HG03025 (cell line): ENCODE measurements at regions not wholly inside any gene's neighbourhood (a gene's known extent, or its start where the extent isn't known, plus 50 kb on each side); places are given as distances from the start of the nearest gene placed in this dataset.

Source experiments
- ATAC-seq: cut with Tn5 transposase; IDR thresholded peaks from one replicate; pipeline ENCODE4 v1.9.1; 2021; ENCODE audit warnings: mild to moderate bottlenecking, moderate library complexity; ENCODE audit not compliant: unreplicated experiment, low FRiP score

- ATAC-seq: no peak
Measured at GRCh38 chr13:22506096-22506691, 674.6 kb upstream of the SGCG start.

- no peak for ATAC-seq
Measured at GRCh38 chr13:22517544-22517943, 663.2 kb upstream of the SGCG start.

GRCh38 chr13:22536851-22537250, 643.9 kb upstream of the SGCG start:
- ATAC-seq: no peak

DNA sequence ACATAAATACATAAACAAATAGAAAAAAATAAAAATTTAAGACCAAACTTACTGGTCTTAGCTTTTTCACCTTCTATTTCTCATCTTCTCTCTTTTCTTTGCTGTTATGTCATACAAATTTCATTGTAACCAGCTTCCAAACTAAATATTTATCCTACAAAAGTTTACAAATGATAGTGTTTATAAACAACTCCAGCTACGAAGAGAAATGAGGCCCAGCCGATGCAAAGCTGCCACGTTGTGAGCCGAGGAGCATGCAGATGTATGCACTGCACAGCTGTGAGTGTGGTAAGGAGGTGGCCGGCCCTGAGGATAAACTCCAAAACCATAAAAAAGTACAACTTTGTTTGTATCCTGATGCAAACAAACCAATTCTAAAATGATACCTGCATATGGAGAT, 642.4 kb upstream of the SGCG start:
- ATAC-seq: no peak

- no peak for ATAC-seq
Measured at GRCh38 chr13:22549126-22549525, 631.7 kb upstream of the SGCG start.

DNA sequence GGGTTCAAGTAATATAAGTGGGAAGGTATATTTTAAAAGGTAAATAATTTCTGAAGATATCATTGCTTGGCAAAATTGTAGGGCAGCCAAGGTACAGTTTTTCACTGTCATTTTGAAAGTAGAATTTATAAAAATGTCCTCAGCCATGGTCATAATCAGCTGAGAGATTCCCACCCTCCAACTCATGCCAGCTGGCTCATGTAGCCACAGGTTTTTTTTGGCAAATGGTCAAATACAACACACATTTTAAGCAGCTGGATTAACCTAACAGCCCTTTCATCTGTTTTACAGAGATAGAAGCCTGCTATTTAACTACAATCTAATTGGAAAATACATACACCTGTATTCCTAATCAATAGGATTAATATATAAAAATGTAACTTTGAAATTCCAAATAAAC, 619.2 kb upstream of the SGCG start:
- ATAC-seq: no peak

DNA sequence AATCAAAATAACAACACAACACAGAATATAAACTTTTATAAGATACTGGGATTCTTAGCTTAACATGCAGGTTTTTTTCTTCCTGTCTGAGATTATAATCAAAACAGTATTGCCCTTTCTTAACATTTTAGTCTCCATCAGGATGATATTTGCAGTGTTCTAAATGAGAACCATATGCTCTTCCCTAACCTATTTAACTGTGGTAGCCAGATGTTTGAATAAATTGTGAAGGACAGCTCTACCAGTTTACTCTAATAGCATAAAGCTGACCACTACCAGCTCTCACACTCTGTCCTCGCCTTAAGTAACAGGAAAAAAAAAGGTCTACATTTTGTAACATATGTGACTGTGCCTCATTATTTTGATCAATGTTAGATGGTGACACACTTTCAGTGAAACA, 618.7 kb upstream of the SGCG start:
- ATAC-seq: no peak

- ATAC-seq: no peak
Measured at GRCh38 chr13:22563272-22563671, 617.5 kb upstream of the SGCG start.

DNA sequence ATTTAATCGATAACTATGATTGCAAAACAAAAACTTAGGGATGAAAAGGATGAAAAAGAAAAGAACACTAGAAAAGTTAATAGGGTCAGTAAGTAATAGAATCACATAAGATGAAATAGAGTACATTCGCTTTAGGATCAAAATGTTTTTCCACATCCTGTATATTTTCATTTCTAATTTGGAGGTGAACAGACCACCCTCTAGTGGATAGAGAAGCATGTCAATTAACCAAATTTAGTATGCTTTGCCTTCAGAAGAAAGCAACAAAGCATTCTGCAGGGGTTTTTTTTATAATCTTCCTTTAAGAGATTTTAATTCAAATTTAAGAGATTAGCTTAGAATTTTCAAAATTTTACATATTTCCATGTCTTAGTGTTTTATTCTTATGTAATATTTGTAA, 611.0 kb upstream of the SGCG start:
- no peak for ATAC-seq

- no peak for ATAC-seq
Measured at GRCh38 chr13:22589880-22590279, 590.9 kb upstream of the SGCG start.

DNA sequence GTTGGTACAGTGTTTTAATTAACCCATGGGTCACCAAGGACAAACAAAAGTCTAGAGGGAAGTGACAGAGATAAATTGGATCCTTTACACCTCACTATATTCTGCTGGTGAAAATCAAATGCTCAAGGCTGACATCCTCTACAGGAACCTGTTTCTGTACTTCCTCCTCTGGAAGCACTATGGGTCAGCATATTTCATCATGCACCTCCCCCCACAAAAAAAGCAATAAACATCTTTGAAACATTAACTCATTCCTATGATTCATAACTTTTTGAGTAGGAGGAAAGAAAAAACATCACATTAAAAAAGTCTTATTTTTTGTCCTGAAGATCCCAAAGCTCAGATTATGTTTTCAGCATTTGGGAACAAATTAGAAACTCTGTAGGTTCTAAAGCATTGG, 588.3 kb upstream of the SGCG start:
- no peak for ATAC-seq

DNA sequence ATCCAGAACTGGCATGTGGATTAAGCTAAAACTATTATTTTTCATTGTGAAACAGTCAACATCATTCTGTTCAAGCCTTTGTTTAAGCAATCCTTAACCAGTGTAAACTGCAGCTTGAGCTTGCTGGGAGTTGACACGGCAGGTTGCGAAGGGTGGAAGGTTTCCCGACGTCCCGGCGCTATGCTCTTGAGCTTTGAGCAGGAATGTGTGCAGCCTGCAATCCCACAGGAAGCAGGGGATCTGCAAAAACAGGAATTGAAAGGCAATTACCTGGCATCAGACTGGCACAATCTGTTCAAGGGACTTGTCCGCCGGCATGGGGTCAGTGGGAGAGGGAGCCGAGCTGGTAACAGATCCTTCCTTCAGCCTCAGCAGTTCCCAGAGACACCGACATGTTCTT, 586.7 kb upstream of the SGCG start:
- no peak for ATAC-seq

DNA sequence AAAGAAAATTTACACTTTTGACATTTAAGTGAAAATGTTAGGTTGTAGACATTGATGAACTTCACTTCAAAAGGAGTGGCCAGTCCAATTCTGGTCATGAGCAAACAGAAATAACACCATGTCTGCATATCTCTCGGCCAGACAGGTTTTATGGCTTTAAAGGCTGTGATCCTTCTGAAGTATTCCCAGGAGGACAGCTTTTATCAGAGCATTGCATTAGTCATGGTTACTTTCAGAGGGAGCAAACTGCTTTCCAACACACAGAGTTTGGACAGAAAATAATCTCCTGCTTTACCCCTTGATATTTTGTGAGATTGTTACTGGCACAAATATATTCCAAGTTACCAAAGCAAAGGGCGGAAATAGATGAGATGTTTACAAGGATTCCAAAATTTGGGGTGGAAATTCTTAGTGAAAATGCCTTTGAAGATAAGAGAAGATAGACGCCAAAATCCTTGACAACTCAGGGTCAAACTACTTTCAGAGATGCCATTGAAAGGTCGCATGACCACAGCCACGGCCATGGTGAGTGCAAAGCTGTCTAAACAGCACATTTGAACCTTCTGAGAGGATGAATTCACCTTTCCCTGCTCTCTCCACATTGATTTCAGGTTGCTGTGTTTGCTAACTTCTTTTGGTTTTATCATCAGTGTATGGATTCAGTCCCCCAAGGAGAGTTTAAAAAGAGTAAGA, 584.5 kb upstream of the SGCG start:
- no peak for ATAC-seq

DNA sequence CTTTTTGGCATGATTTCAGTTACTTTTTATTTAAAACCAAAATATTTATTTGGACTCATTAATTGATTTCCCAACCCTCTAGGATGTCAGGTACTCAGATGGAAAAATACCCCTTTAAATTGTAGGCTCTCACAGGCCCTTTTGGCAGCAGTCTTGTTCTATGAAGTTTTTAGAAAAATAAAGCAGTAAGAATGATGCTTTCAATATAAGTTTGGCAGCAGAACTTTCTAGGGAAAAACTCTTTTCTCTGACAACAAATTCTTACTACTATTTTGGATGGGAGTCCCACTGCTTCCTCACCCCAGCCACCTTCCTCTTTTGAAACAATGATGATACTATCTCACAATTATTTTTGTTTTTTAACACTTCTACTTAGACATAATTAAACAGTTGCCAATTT, 581.6 kb upstream of the SGCG start:
- ATAC-seq: no peak

GRCh38 chr13:22618002-22618401, 562.8 kb upstream of the SGCG start:
- no peak for ATAC-seq

DNA sequence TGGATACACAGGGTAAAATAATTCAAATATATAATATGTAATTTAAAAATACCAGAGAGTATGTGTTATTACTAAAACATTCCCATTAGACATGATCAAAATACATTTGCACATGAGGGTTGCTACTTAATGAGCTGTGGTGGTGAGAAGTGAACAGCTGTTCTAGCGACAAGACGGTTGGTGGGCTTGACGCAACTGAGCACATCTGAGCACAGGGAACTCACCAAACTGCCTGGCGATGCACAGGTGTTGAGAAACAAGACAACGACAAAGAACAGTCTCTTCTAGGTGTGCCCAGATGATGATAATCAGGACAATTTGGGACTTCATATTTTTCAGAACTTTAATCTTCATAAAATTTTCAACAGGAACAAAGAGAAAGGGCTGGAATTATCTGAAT, 555.1 kb upstream of the SGCG start:
- ATAC-seq: no peak

DNA sequence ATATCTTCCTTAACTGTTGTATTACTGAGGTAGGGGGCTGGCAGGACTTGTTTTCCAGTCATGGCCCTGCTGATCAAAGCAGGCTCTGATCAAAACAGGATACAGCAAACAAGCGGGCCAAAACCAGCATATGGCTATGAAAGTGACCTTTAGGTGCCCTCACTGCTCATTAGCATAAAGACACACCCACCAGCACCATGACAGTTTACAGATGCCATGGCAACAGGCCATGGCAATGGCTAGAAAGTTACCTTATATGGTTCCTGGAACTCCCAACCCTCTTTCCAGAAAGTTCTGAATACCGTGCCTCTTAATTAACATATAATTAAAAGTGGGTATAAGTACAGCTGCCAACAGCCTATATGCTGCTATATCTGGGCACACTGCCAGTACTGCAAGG, 551.4 kb upstream of the SGCG start:
- no peak for ATAC-seq

GRCh38 chr13:22642088-22642487, 538.7 kb upstream of the SGCG start:
- ATAC-seq: no peak

DNA sequence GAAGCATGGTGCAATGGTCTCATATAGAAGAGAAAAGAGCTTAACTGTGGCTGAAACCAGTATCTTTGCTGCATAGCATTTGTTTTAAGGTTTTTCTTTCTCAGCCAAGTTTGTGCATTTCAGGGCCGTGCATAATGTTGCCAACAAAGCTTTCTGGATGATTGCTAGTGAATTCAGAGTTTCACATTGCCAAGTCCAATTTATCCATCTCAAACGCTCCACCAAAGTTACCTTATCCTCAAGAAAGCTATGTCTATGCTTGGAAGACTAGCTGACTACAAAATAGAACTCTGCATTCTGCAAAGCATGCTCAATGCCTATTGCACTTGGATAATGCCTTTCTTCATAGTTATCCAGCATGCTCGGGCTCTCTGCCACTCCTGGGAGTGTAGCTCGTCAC, 535.8 kb upstream of the SGCG start:
- no peak for ATAC-seq

- ATAC-seq: no peak
Measured at GRCh38 chr13:22647156-22647850, 533.5 kb upstream of the SGCG start.

- ATAC-seq: no peak
Measured at GRCh38 chr13:22648320-22648801, 532.4 kb upstream of the SGCG start.

- ATAC-seq: no peak
Measured at GRCh38 chr13:22652796-22653195, 528.0 kb upstream of the SGCG start.
